HG03045 (cell line): ENCODE measurements at regions not wholly inside any gene's neighbourhood (a gene's known extent, or its start where the extent isn't known, plus 50 kb on each side); places are given as distances from the start of the nearest gene placed in this dataset.
A peak's percentile ranks its signal among the peaks of the same experiment; 100 is the strongest.
"Not testable (repeated sequence)": the region's sequence is repeated elsewhere in the genome, so short reads cannot be mapped to it uniquely, and the experiment has no call there.

Source experiments
- ATAC-seq: cut with Tn5 transposase; IDR thresholded peaks from one replicate; pipeline ENCODE4 v1.9.1; 2021; ENCODE audit warnings: mild to moderate bottlenecking, moderate library complexity; ENCODE audit not compliant: unreplicated experiment

DNA sequence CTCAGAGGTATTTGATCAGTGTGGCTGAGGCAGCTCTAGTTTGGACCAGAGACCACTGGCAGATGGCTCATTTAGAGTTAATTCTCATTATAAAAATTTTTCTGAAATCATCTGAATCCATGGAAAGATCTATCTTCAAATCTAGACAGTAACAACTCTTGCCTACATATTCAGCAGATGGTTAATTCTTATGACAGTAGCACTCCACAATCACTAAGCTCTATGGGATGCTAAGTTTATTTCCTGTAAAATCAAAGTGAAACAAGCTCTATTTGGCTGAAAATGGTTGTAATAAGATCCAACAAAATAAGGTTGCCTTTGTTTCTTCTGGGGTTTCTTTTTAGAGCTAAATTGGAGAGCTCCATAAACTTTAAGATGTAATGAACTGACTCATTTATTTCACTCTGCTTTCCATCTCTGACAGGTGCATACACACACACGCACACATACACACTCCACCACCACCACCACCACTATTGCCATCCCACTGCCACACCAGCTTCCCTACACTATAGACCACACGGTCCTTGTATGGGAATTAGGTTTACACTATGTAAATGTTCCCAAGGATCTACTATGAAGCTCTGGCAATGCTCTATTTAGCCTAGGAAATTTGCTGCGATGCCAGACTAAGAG lies 293.1 kb downstream of the RPAP3 start:
- no peak for ATAC-seq

DNA sequence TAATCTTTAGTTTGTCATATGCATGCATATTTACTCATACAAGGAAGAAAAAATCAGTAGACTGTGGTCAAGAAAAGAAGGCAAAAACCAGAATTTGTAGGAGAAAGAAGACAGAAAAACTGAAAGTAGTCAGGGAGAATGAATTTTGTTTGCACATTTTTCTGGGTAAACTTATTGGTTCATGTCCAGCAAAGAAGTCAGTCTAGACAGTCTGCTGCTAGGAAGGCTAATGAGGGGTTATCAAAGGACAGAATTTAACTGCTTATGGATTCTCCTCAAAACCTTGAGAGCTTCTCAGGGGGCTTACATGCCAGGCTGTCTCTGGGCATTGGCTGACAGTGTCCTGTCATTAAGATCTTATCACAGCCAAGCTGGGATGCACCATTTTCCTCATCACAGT lies 293.9 kb downstream of the RPAP3 start:
- no peak for ATAC-seq

DNA sequence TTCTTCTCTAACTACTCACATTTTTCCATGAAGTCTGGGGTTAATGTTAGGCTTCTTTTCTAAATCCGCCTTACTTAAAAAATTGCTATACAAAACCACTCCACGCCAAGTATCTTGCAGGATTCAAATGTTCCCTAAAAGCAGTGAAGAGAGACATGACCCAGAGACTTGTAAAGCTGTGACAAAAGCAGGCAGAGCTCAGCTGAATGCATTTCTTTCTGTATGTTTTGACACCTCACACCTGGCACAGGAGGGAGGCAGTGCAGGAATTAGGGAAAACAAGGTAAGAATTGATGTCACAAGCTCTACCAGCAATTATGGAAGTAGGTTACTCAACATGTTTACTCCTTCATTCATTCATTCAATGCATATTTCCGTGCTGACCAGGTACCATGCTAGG lies 295.0 kb downstream of the RPAP3 start:
- no peak for ATAC-seq

DNA sequence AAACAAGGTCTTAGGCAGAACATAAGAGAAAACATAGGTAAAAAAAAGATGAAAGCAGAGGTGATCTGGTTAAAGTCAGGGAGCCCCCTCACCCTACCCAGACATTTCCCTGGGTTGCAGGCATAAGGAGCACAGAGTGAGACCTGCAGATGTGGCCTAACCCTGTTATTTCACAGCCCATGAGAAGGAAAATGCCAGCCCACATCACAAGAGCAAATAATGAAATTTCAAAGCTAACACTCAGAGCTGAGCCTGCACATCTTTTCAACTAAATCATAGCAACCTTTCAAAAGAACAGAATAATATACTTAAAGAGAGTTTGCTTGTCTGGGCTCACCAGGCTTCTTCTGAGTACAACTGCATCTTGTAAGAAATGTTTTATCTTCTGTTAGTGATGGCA lies 295.4 kb downstream of the RPAP3 start:
- no peak for ATAC-seq

- no peak for ATAC-seq
Measured at GRCh38 chr12:47409310-47409987, 296.4 kb downstream of the RPAP3 start.

DNA sequence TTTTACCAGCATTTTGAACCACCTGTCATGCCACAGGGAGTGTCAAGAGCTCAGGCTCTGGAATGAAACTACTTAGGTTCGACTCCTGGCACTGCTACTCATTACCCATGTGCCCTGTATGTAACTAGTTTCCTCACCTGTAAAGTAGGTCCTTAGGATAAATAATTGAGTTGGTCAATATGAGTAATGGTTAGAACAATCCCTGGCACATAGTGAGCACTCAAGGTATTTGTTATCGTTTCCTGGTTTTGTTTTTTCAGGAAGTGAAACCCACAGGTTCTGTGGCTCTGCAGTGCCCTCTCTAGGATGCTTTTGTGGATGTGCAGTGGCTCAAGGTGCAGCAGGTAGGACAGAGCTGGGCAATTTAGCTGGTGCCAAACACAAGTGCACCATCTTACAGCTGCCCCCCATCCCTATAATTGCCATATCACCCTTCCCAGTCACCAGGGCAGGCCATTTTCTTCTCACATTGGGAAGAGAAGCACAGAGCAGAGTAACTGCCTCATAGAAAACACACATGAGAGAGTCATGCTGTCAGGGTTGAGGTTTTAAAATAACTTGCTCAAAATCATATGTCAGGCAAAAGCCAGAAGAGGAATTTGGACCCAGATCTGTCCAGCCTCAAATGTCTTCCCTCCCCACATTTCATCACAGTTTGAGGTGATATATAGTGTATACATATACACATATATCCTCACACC lies 297.5 kb downstream of the RPAP3 start:
- ATAC-seq: peak; percentile 62

- ATAC-seq: no peak
Measured at GRCh38 chr12:47407463-47408129, 298.2 kb downstream of the RPAP3 start.

DNA sequence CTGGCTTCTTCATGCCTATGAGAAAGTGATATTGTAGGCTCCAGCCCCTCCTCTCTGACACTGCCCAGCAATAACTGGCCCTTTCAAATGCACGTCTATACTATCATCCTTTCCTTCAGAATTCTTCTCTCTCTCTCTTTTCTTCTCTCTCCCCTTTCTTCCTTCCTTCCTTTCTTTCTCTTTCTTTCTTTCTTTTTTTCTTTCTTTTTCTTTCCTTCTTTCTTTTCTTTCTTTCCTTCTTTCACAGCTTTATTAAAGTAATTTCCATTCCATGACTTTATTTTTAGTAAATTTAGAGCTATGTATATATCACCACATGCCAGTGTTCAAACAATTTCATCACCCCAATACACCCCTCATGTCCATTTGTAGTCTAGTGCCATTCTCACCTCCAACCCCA lies 302.1 kb downstream of the RPAP3 start:
- no peak for ATAC-seq

- ATAC-seq: not testable (repeated sequence)
Measured at GRCh38 chr12:47401196-47401595, 304.6 kb downstream of the RPAP3 start.

GRCh38 chr12:47400266-47400665 lies 305.6 kb downstream of the RPAP3 start:
- no peak for ATAC-seq

DNA sequence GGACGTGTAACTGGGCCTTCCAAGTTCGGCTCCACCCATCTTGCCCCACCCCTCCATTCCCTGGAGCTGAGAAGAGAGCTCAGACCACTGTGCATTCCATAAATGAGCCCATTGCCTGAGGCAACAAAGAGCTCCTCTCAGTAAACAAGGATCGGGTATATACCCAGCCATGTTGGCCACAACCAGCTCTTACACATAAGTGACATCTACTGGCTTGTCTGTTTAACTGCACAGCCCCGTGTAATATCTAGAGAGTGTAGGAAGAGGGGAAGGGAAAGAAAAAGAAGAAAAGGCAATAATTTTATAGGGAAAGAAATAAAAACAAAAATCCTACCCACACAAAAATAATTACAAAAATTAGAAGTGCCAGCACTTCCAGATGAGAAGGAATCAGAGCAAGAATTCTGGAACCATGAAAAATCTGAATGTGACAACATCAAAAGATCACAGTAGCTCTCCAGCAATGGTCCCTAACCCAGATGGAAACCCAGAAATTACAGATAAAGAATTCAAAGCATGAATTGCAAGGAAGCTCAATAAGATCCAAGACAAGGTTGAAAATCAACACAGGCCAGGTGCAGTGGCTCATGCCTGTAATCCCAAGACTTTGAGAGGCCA lies 308.1 kb downstream of the RPAP3 start:
- no peak for ATAC-seq

GRCh38 chr12:47396902-47397663 lies 308.7 kb downstream of the RPAP3 start:
- ATAC-seq: no peak

GRCh38 chr12:47394070-47394469 lies 311.8 kb downstream of the RPAP3 start:
- no peak for ATAC-seq

DNA sequence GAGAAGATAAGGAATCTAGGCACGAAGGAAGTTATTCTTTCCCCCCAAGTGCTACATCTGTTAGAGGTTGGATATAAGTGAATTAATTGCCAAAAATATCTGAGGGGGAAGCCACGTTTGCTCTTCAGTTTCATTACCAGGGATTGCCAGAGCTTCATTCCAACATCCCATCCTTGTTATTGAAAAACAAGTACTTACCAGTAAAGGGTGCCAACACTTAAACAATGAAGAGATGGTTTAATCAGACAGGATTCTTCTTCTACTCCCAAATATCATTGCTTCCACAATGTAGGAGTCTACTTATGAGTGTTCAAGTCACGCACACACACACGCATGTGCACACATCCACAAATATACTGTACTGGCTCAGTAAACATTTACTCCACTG lies 312.4 kb downstream of the RPAP3 start:
- ATAC-seq: no peak

GRCh38 chr12:47391566-47391965 lies 311.8 kb upstream of the AMIGO2 start:
- ATAC-seq: no peak

DNA sequence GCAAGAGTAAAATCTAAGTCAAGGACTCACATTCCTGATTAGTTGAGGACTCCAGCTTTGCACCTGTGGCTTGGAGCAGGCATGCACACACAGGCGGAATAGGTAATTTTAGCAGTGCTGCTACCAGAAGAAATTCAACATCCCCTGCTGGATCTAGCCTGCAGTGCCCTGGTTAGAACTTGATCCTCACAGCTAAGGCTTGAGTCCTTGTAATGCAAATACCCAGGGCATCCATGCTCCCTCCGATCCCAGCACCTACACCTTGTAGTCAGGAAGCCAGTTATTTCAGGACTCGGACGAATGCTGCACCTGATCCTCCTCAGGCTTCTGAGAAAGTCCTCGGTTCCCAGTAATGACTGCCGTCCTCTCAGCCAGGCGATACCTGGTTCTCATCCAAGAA lies 309.0 kb upstream of the AMIGO2 start:
- ATAC-seq: no peak

GRCh38 chr12:47387994-47388393 lies 308.2 kb upstream of the AMIGO2 start:
- no peak for ATAC-seq

DNA sequence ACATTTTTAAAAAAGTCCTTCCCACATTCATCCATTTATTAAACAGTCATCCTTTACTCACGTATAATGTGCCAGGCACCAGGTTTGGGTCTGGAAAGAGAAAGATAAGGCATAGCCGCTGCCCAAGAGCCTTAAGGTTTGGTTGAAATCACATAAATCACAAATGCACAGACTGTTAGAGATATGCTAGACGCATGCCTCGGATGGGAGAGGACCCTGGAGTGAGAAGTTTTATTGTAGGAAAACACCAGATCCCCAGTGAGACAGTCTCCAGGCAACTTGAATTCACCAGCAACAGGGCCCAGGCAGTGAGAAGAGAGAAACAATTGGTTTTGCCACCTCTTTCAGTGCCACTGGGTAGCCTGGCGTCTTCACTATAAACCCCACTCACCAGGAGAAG lies 305.9 kb upstream of the AMIGO2 start:
- ATAC-seq: no peak

DNA sequence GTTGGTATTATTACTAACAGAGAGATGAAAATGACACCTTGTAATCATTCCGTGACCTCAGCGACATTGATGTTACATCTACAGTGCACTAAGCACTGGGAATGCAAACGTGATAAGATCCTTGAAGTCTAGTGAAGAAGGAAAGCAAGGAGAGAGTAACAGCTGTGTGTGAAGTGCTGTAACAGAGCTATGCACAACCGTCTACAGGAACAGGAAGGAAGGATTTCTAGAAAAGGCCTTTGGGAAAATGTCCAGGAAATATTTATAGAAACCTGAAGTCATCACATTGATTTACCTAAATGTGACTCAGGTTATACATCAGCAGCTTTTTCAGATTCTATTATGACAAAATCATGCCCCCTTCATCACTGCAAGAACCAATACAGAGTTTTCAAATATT lies 304.2 kb upstream of the AMIGO2 start:
- ATAC-seq: no peak

DNA sequence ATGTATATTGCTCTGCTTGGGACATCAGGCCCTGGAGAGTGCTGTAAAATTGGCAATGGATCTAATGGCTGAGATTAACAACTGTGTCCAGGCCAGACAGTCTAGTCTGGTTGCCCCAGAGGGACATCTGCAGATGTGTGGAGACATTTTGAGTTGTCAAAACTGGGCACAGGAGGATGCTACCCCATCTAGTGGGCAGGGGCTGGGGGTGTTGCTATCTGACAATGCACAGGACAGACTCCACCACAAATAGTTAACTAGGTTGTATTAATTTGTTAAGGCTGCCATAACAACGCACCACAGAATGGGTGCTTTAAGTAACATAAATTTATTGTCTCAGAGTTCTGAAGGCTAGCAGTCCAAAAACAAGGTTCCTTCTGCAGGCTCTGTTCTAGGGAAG lies 302.5 kb upstream of the AMIGO2 start:
- no peak for ATAC-seq

- ATAC-seq: no peak
Measured at GRCh38 chr12:47378907-47379306, 299.1 kb upstream of the AMIGO2 start.
